Esophagus squamous epithelium (tissue), 5 donors: ENCODE measurements at regions not wholly inside any gene's neighbourhood (a gene's known extent, or its start where the extent isn't known, plus 50 kb on each side); places are given as distances from the start of the nearest gene placed in this dataset.

ENCODE experiments used
- DNase-seq: peaks from one replicate; lab custom pipeline; 2025; lab: John Stamatoyannopoulos, UW
- H3K27ac ChIP-seq, 4 donors: fragments of 200-600 bp; sonication (generic); one replicate each; pipeline ENCODE4 v1.5.1; 2016 to 2019; ENCODE audit warnings: mild to moderate bottlenecking in 1 of 4
- H3K27me3 ChIP-seq, 4 donors: fragments of 200-600 bp; sonication (generic); 1 replicate in 3 of 4; 2 replicates in 1 of 4; pipeline versions ENCODE4 v1.5.1 to v1.6.0; 2017 to 2021; ENCODE audit warnings: antibody characterized with exemption in 1 of 4
- H3K36me3 ChIP-seq, 3 donors: fragments of 200-600 bp; sonication (generic); one replicate each; pipeline ENCODE4 v1.5.1; 2016 to 2019
- H3K4me1 ChIP-seq, 3 donors: fragments of 200-600 bp; sonication (generic); one replicate each; pipeline ENCODE4 v1.5.1; 2017 to 2019
- H3K4me3 ChIP-seq, 4 donors: fragments of 200-600 bp; sonication (generic); 1 replicate in 3 of 4; 2 replicates in 1 of 4; pipeline ENCODE4 v1.5.1; 2016 to 2019; ENCODE audit warnings: mild to moderate bottlenecking in 2 of 4, moderate library complexity in 1 of 4
- H3K9me3 ChIP-seq, 3 donors: fragments of 200-600 bp; sonication (generic); one replicate each; pipeline ENCODE4 v1.5.1; 2016 to 2019
- CTCF ChIP-seq, 6 experiments: fragments of 450-650 bp in 4 of 6; fragments of 200-600 bp in 2 of 6; sonication (generic) in 2 of 6; IDR thresholded peaks; one replicate each; pipeline ENCODE4 v1.5.1; 2016 to 2019; ENCODE audit warnings: antibody characterized with exemption in 6 of 6, mild to moderate bottlenecking in 4 of 6, moderate library complexity in 4 of 6
- POLR2A ChIP-seq, 4 donors: fragments of 450-650 bp; IDR thresholded peaks; one replicate each; pipeline ENCODE4 v1.6.1; 2017; ENCODE audit warnings: antibody characterized with exemption in 4 of 4, mild to moderate bottlenecking in 4 of 4, moderate library complexity in 3 of 4
- WGBS, 2 donors: methylation state at CpG; one replicate each; pipeline ENCODE4 v1.1.5; 2018; 5-methylcytosine and 5-hydroxymethylcytosine counted together
- intact Hi-C: fragments of 100-400 bp; cut with DNase I; formaldehyde crosslinking; loops from one replicate; pipeline ENCODE4 v1.15.0; 2022
- donor health status: DM: yes; HTN: yes; CAD: no.

- DNase-seq: no peak
- H3K36me3 ChIP-seq: no peaks in the 10 kb centered on the region
- H3K27me3 ChIP-seq: no peaks in the 10 kb centered on the region
- H3K27ac ChIP-seq: no peak overlapping the region
- peaks cover 0 to 30% (median 8%) of the 10 kb centered on the region in 3 donors for H3K9me3 ChIP-seq
- no peak overlapping the region for H3K4me3 ChIP-seq
- TF ChIP-seq POLR2A (IDR thresholded peaks at IDR 0.05) (no peak), CTCF (IDR thresholded peaks at IDR 0.05) (no peak)
- 23 to 32% methylated on average over 2 to 3 of the region's 3 CpGs for WGBS, 2 donors
- H3K4me1 ChIP-seq: no peaks in the 10 kb centered on the region
- intact Hi-C loops: no loop called here
Measured at GRCh38 chr4:30416547-30416946, 303.6 kb upstream of the PCDH7 start.

DNA sequence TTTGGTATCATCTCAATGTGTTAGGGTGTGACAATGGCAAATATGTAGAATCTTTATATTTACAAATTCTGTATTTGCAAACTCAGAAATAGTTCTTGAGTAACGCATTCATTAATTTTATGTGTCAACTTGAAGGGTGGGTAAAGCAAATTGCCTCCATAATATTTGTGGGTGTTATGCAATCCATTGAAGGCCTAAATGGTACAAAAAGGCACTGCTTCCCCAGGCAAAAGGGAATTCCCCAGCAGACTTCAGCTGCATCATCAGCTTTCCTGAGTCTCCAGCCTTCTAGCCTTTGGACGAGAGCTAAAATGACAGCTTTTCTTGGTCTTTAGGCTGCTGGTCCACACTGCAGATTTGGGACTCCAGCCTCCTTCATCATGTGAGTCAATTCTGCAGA lies 292.2 kb upstream of the PCDH7 start:
- Histone ChIP-seq H3K4me3 (no peak overlapping the region), H3K9me3 (peaks cover 0 to 8% (median 4%) of the 10 kb centered on the region in 3 donors), H3K27me3 (peaks cover 0 to 13% (median 0%) of the 10 kb centered on the region in 4 donors), H3K36me3 (no peaks in the 10 kb centered on the region), H3K4me1 (peaks cover 0 to 6% (median 0%) of the 10 kb centered on the region in 3 donors), H3K27ac (no peak overlapping the region)
- 53 to 81% methylated on average over 2 of the region's 2 CpGs for WGBS, 2 donors
- TF ChIP-seq POLR2A (IDR thresholded peaks at IDR 0.05): no peak
- no peak for TF ChIP-seq CTCF (IDR thresholded peaks at IDR 0.05)
- intact Hi-C loops: no loop called here
- DNase-seq: no peak

DNA sequence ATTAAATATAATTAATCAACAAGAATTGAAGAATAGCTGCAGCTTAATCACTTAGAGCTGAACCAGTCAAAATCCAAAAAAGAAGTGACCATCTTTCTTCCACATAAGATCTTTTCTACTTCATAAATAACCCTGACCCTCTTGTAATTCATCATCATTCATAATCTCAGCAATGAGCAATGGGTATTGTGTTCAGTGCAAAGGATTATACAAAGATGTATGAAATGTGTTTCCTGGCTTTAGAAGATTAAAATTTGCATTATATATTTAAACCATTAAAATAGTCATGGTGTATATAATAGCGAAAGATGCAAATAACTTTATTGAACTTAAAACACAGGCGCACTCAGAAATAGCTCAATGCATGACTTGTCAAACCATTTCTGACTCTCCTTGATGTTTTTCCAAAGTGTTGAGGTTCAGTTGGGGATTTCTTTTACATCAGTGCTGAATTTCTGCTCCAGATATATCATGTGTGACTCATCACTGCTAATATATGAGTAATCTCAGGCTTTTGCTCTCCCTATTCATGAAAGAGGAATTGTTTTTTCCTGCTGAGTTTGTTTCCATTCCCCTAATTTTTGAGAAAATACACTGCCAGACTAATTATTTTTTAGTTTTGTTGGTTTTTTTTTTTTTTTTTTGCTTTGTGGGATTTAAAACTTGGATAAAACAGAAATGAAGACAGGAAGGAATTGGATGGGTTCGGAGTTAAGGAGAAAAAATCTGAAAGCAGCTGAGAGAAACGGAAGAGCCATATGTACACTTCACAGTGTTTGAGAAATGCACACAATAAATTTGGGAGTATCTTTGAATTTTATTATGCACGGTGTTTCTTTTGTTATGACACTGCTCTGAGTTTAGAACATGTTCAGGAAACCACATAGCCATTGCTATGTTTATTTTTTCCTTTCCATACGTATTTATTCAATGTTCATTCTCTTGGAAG lies 290.1 kb upstream of the PCDH7 start:
- H3K36me3 ChIP-seq: no peaks in the 10 kb centered on the region
- WGBS, 2 donors: 40 to 44% methylated on average over 6 of the region's 6 CpGs
- DNase-seq: no peak
- no peaks in the 10 kb centered on the region for H3K9me3 ChIP-seq
- H3K4me3 ChIP-seq: no peak overlapping the region
- H3K4me1 ChIP-seq: peaks cover 0 to 6% (median 0%) of the 10 kb centered on the region in 3 donors
- intact Hi-C loops: no loop called here
- TF ChIP-seq CTCF (IDR thresholded peaks at IDR 0.05) (no peak), POLR2A (IDR thresholded peaks at IDR 0.05) (no peak)
- peaks cover 0 to 13% (median 0%) of the 10 kb centered on the region in 4 donors for H3K27me3 ChIP-seq
- no peak overlapping the region for H3K27ac ChIP-seq

DNA sequence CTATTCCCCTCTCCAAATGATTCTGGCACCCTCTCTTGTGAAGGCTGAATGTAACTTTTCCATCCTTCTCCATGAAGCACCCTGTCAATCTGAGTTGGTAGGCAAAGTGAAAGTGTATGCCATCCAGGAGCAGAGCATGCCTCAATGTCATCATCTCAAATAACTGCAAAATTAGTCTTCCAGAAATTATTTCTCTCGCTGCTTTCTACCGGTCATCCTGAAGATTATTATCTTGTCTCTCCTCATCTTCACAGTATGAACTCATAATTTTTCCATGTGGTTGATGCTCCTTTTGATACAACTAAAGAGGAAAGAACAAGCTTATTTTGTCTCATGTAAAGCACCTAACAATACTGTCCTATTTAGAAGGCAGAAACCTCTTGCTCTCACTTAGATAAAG lies 285.5 kb upstream of the PCDH7 start:
- intact Hi-C loops: no loop called here
- no peaks in the 10 kb centered on the region for H3K36me3 ChIP-seq
- TF ChIP-seq CTCF (IDR thresholded peaks at IDR 0.05) (no peak), POLR2A (IDR thresholded peaks at IDR 0.05) (no peak)
- H3K27me3 ChIP-seq: peaks cover 0 to 5% (median 0%) of the 10 kb centered on the region in 4 donors
- H3K27ac ChIP-seq: no peak overlapping the region
- no peaks in the 10 kb centered on the region for H3K9me3 ChIP-seq
- peaks cover 0 to 6% (median 0%) of the 10 kb centered on the region in 3 donors for H3K4me1 ChIP-seq
- 45 to 47% methylated on average over 2 of the region's 2 CpGs for WGBS, 2 donors
- no peak overlapping the region for H3K4me3 ChIP-seq
- no peak for DNase-seq

DNA sequence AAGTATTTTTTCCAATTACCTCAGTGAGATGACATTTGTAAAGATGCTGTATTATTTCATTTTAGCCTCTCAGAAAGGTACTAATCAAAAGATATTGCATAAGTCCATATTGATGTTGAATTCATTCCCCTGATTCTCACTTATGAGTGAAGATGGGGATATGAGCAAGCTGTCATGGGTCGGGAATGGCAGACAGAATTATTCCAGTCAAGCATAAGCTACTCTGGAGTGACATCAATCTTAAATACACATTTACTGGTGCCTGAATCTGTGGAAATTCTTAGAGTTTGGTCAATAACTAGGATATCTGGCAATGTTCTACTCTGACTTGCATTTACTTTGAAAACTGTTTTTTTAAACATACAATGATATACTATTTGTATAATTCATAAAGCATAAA lies 283.8 kb upstream of the PCDH7 start:
- H3K36me3 ChIP-seq: no peaks in the 10 kb centered on the region
- 71 to 79% methylated on average over 1 of the region's 1 CpG for WGBS, 2 donors
- no peaks in the 10 kb centered on the region for H3K9me3 ChIP-seq
- H3K4me3 ChIP-seq: no peak overlapping the region
- TF ChIP-seq CTCF (IDR thresholded peaks at IDR 0.05) (no peak), POLR2A (IDR thresholded peaks at IDR 0.05) (no peak)
- H3K27ac ChIP-seq: no peak overlapping the region
- intact Hi-C loops: no loop called here
- H3K27me3 ChIP-seq: peaks cover 0 to 5% (median 0%) of the 10 kb centered on the region in 4 donors
- DNase-seq: no peak
- H3K4me1 ChIP-seq: no peaks in the 10 kb centered on the region
